Sigmoid colon (tissue), 6 donors: ENCODE measurements at regions not wholly inside any gene's neighbourhood (a gene's known extent, or its start where the extent isn't known, plus 50 kb on each side); places are given as distances from the start of the nearest gene placed in this dataset.

ENCODE experiments used
- DNase-seq: peaks from one replicate; pipeline ENCODE4 v3.0.0-alpha.2; 2019
- H3K27ac ChIP-seq, 4 donors: fragments of 200-600 bp; sonication (generic); one replicate each; pipeline ENCODE4 v1.5.1; 2016 to 2019; ENCODE audit warnings: mild to moderate bottlenecking in 1 of 4
- H3K27me3 ChIP-seq, 3 donors: fragments of 200-600 bp; sonication (generic); one replicate each; pipeline ENCODE4 v1.5.1; 2019; ENCODE audit warnings: mild to moderate bottlenecking in 1 of 3
- H3K36me3 ChIP-seq, 4 donors: fragments of 200-600 bp; sonication (generic); one replicate each; pipeline ENCODE4 v1.5.1; 2016 to 2019
- H3K4me1 ChIP-seq, 4 donors: fragments of 200-600 bp; sonication (generic); one replicate each; pipeline ENCODE4 v1.5.1; 2017 to 2019
- H3K4me3 ChIP-seq, 4 donors: fragments of 200-600 bp; sonication (generic); one replicate each; pipeline ENCODE4 v1.5.1; 2017 to 2019; ENCODE audit warnings: mild to moderate bottlenecking in 2 of 4, moderate library complexity in 1 of 4
- H3K9me3 ChIP-seq, 4 donors: fragments of 200-600 bp in 3 of 4; sonication (generic) in 3 of 4; one replicate each; pipeline versions ENCODE4 v1.5.1 to v1.6.1; 2013 to 2019
- CTCF ChIP-seq, 4 experiments: fragments of 450-650 bp in 3 of 4; fragments of 200-600 bp in 1 of 4; IDR thresholded peaks; one replicate each; pipeline ENCODE4 v1.5.1; 2016 to 2019; ENCODE audit warnings: antibody characterized with exemption in 4 of 4, mild to moderate bottlenecking in 3 of 4, moderate library complexity in 2 of 4
- EP300 ChIP-seq, 4 donors: sonication (generic); formaldehyde crosslinking; IDR thresholded peaks; one replicate each; pipeline ENCODE4 v1.6.1; 2017; ENCODE audit warnings: antibody characterized with exemption in 4 of 4
- POLR2A ChIP-seq, 2 donors: fragments of 450-650 bp; IDR thresholded peaks; one replicate each; pipeline ENCODE4 v1.6.1; 2016; ENCODE audit warnings: antibody characterized with exemption in 2 of 2, mild to moderate bottlenecking in 2 of 2, moderate library complexity in 2 of 2
- POLR2AphosphoS5 ChIP-seq, 4 donors: sonication (generic); formaldehyde crosslinking; IDR thresholded peaks; one replicate each; pipeline ENCODE4 v1.6.1; 2017; ENCODE audit warnings: antibody characterized with exemption in 4 of 4
- WGBS, 2 donors: extraction: QIAGEN DNeasy Blood & Tissue Kit; methylation state at CpG; one replicate each; pipeline ENCODE4 v1.1.7; 2013; 5-methylcytosine and 5-hydroxymethylcytosine counted together
- intact Hi-C: fragments of 100-400 bp; cut with DNase I; formaldehyde crosslinking; loops from one replicate; pipeline ENCODE4 v1.15.1; 2023
- donor health status: healthy with polysubstance abuse.
- donor health status: healthy.

GRCh38 chr5:103424026-103424425 lies 138.6 kb downstream of the NUDT12 start:
- peaks cover 0 to 4% (median 0%) of the 10 kb centered on the region in 4 donors for H3K4me1 ChIP-seq
- H3K4me3 ChIP-seq, result no peak overlapping the region
- no peaks in the 10 kb centered on the region for H3K36me3 ChIP-seq
- H3K9me3 ChIP-seq, result no peaks in the 10 kb centered on the region
- no peaks in the 10 kb centered on the region for H3K27me3 ChIP-seq
- WGBS, 2 donors, result 61 to 71% methylated on average over 2 of the region's 2 CpGs
- TF ChIP-seq POLR2A (IDR thresholded peaks at IDR 0.05) (no peak), POLR2AphosphoS5 (IDR thresholded peaks at IDR 0.05) (no peak)
- H3K27ac ChIP-seq, result no peak overlapping the region
- intact Hi-C loops, result no loop called here
- DNase-seq, result no peak

- H3K4me1 ChIP-seq, result no peaks in the 10 kb centered on the region
- intact Hi-C loops, result no loop called here
- no peaks in the 10 kb centered on the region for H3K27me3 ChIP-seq
- no peak overlapping the region for H3K4me3 ChIP-seq
- H3K9me3 ChIP-seq, result no peaks in the 10 kb centered on the region
- no peaks in the 10 kb centered on the region for H3K36me3 ChIP-seq
- H3K27ac ChIP-seq, result no peak overlapping the region
- DNase-seq, result no peak
- no peak for TF ChIP-seq POLR2A (IDR thresholded peaks at IDR 0.05)
- TF ChIP-seq CTCF (IDR thresholded peaks at IDR 0.05), result no peak
- TF ChIP-seq EP300 (IDR thresholded peaks at IDR 0.05), result no peak
- no peak for TF ChIP-seq POLR2AphosphoS5 (IDR thresholded peaks at IDR 0.05)
These were observed 139.8 kb downstream of the NUDT12 start for GRCh38 chr5:103422756-103423155.

GRCh38 chr5:103414604-103415003 lies 148.0 kb downstream of the NUDT12 start:
- Histone ChIP-seq H3K27ac (no peak overlapping the region), H3K36me3 (no peaks in the 10 kb centered on the region), H3K9me3 (no peaks in the 10 kb centered on the region), H3K4me1 (no peaks in the 10 kb centered on the region), H3K27me3 (no peaks in the 10 kb centered on the region), H3K4me3 (no peak overlapping the region)
- intact Hi-C loops, result no loop called here
- 93 to 97% methylated on average over 2 of the region's 2 CpGs for WGBS, 2 donors
- TF ChIP-seq POLR2A (IDR thresholded peaks at IDR 0.05) (no peak), POLR2AphosphoS5 (IDR thresholded peaks at IDR 0.05) (no peak), EP300 (IDR thresholded peaks at IDR 0.05) (no peak), CTCF (IDR thresholded peaks at IDR 0.05) (no peak)
- DNase-seq, result no peak

- Histone ChIP-seq H3K27ac (no peak overlapping the region), H3K9me3 (no peaks in the 10 kb centered on the region), H3K4me1 (no peaks in the 10 kb centered on the region), H3K4me3 (no peak overlapping the region), H3K27me3 (no peaks in the 10 kb centered on the region), H3K36me3 (no peaks in the 10 kb centered on the region)
- TF ChIP-seq CTCF (IDR thresholded peaks at IDR 0.05) (no peak), POLR2AphosphoS5 (IDR thresholded peaks at IDR 0.05) (no peak), EP300 (IDR thresholded peaks at IDR 0.05) (no peak), POLR2A (IDR thresholded peaks at IDR 0.05) (no peak)
- no peak for DNase-seq
- WGBS, 2 donors, result 73 to 75% methylated on average over 1 of the region's 1 CpG
- intact Hi-C loops, result no loop called here
These were observed 150.9 kb downstream of the NUDT12 start for GRCh38 chr5:103411711-103412110.

GRCh38 chr5:103410172-103410571 lies 151.6 kb downstream of the MACIR start:
- Histone ChIP-seq H3K9me3 (no peaks in the 10 kb centered on the region), H3K36me3 (no peaks in the 10 kb centered on the region), H3K27me3 (no peaks in the 10 kb centered on the region), H3K4me3 (no peak overlapping the region), H3K27ac (no peak overlapping the region), H3K4me1 (no peaks in the 10 kb centered on the region)
- no peak for DNase-seq
- TF ChIP-seq CTCF (IDR thresholded peaks at IDR 0.05), result no peak
- no peak for TF ChIP-seq POLR2AphosphoS5 (IDR thresholded peaks at IDR 0.05)
- no peak for TF ChIP-seq EP300 (IDR thresholded peaks at IDR 0.05)
- TF ChIP-seq POLR2A (IDR thresholded peaks at IDR 0.05), result no peak
- intact Hi-C loops, result no loop called here
- WGBS, 2 donors, result 69 to 84% methylated on average over 2 of the region's 2 CpGs
